NCI-H146 treated with DMSO at 0.1 percent for 48 hours (cell line): ENCODE measurements at regions not wholly inside any gene's neighbourhood (a gene's known extent, or its start where the extent isn't known, plus 50 kb on each side); places are given as distances from the start of the nearest gene placed in this dataset.

ENCODE experiments used
- DNase-seq: peaks from one replicate; lab custom pipeline; 2025; ENCODE audit not compliant: unreplicated experiment; lab: John Stamatoyannopoulos, UW

GRCh38 chr2:217329023-217329431 is 469.2 kb upstream of the TNP1 start:
- no peak for DNase-seq

GRCh38 chr2:217328622-217328978 is 468.7 kb upstream of the TNP1 start:
- no peak for DNase-seq

- no peak for DNase-seq
These were observed 468.2 kb upstream of the TNP1 start for GRCh38 chr2:217327953-217328621.

GRCh38 chr2:217326238-217327022 is 466.6 kb upstream of the TNP1 start:
- peak; percentile 47 for DNase-seq

- DNase-seq, result no peak
These were observed 466.0 kb upstream of the TNP1 start for GRCh38 chr2:217325816-217326215.

GRCh38 chr2:217325251-217325650 is 465.4 kb upstream of the TNP1 start:
- DNase-seq, result peak; percentile 80

- no peak for DNase-seq
These were observed 456.9 kb upstream of the TNP1 start for GRCh38 chr2:217316743-217317142.

GRCh38 chr2:217314021-217314460 is 454.2 kb upstream of the TNP1 start:
- DNase-seq, result peak; percentile 77

GRCh38 chr2:217313386-217313785 is 453.5 kb upstream of the TNP1 start:
- DNase-seq, result no peak

- DNase-seq, result no peak
These were observed 449.2 kb upstream of the TNP1 start for GRCh38 chr2:217309056-217309455.

- no peak for DNase-seq
These were observed 447.2 kb upstream of the TNP1 start for GRCh38 chr2:217307023-217307422.

GRCh38 chr2:217305882-217306281 is 446.0 kb upstream of the TNP1 start:
- no peak for DNase-seq

GRCh38 chr2:217304582-217304981 is 444.7 kb upstream of the TNP1 start:
- no peak for DNase-seq

GRCh38 chr2:217302856-217303255 is 443.0 kb upstream of the TNP1 start:
- DNase-seq, result no peak

GRCh38 chr2:217301142-217301925 is 441.5 kb upstream of the TNP1 start:
- DNase-seq, result no peak

GRCh38 chr2:217299590-217299989 is 439.7 kb upstream of the TNP1 start:
- DNase-seq, result no peak

- DNase-seq, result no peak
These were observed 437.2 kb upstream of the TNP1 start for GRCh38 chr2:217297096-217297495.

GRCh38 chr2:217294818-217295217 is 435.0 kb upstream of the TNP1 start:
- DNase-seq, result no peak

GRCh38 chr2:217294211-217294610 is 434.3 kb upstream of the TNP1 start:
- no peak for DNase-seq

GRCh38 chr2:217293607-217294006 is 433.7 kb upstream of the TNP1 start:
- no peak for DNase-seq

- DNase-seq, result no peak
These were observed 433.2 kb upstream of the TNP1 start for GRCh38 chr2:217293046-217293445.

GRCh38 chr2:217291259-217291658 is 431.4 kb upstream of the TNP1 start:
- DNase-seq, result no peak
